HepG2 (cell line): ENCODE measurements at regions not wholly inside any gene's neighbourhood (a gene's known extent, or its start where the extent isn't known, plus 50 kb on each side); places are given as distances from the start of the nearest gene placed in this dataset.

Source experiments
- ATAC-seq: fragments of 200-7000 bp; cut with Tn5 transposase; 3 replicates; pipeline ENCODE4 v1.9.1; 2020; ENCODE audit warnings: mild to moderate bottlenecking, moderate library complexity
- BruUV-seq: library from RNA; stranded (reverse); fragments of 400-500 nt; replicated peaks from 2 replicates; lab custom pipeline; 2021; lab: Mats Ljungman, UMichigan
- CTCF ChIA-PET: fragments of 300-600 bp; formaldehyde crosslinking; extraction: SDS; loops from one replicate; lab custom pipeline; 2021; ENCODE audit warnings: low total read pairs, inconsistent platforms, low intra/inter-chr PET ratio; lab: Yijun Ruan, JAX
- POLR2A ChIA-PET: fragments of 350-600 bp; sonication (Branson Sonifier 250); formaldehyde crosslinking; loops from one replicate; lab custom pipeline; 2020; ENCODE audit warnings: antibody characterized with exemption, inconsistent platforms; lab: Yijun Ruan, JAX
- DNase-seq: peaks from one replicate; pipeline ENCODE4 v3.0.0-alpha.2; 2015; ENCODE audit warnings: low spot score
- FAIRE-seq: peaks from 3 replicates; lab custom pipeline; 2011; peaks lifted over from hg19 to GRCh38; lab: Jason Lieb, UNC
- H2AFZ ChIP-seq: one replicate; pipeline ENCODE4 v1.6.1; 2011; ENCODE audit warnings: low read length, inconsistent platforms
- H3K27ac ChIP-seq: fragments of 300-600 bp; 3 replicates; pipeline ENCODE4 v1.8.0; 2011; ENCODE audit warnings: mixed run types, mild to moderate bottlenecking, mixed read lengths, low read length, inconsistent platforms; ENCODE audit not compliant: insufficient read depth; ENCODE audit errors: extremely low read length
- H3K27me3 ChIP-seq, 2 experiments: fragments of 200-600 bp in 1 of 2; 2 replicates in 1 of 2; 3 replicates in 1 of 2; pipeline versions ENCODE4 v1.6.0 to v1.8.0; 2011; ENCODE audit warnings: low read length in 2 of 2, mild to moderate bottlenecking in 2 of 2, moderate library complexity in 2 of 2, inconsistent platforms in 1 of 2; ENCODE audit not compliant: insufficient read depth in 2 of 2, control insufficient read depth in 1 of 2
- H3K36me3 ChIP-seq, 2 experiments: fragments of 200-600 bp in 1 of 2; replicated peaks in 1 of 2; 2 replicates in 1 of 2; 3 replicates in 1 of 2; pipeline versions ENCODE4 v1.5.1 to v1.8.0; 2011; ENCODE audit warnings: low read length in 2 of 2, inconsistent platforms in 1 of 2; ENCODE audit not compliant: insufficient read depth in 2 of 2, control insufficient read depth in 1 of 2
- H3K4me1 ChIP-seq: 2 replicates; pipeline ENCODE4 v1.5.1; 2012; ENCODE audit warnings: low read length, inconsistent platforms; ENCODE audit not compliant: insufficient read depth
- H3K4me2 ChIP-seq: 2 replicates; pipeline ENCODE4 v1.6.0; 2011; ENCODE audit warnings: low read depth, low read length, inconsistent platforms
- H3K4me3 ChIP-seq, 3 experiments: fragments of 200-600 bp in 1 of 3; sonication (generic), shearing (Covaris generic) in 1 of 3; replicated peaks in 1 of 3; 2 replicates each; pipeline ENCODE4 v1.5.1; 2011 to 2016; ENCODE audit warnings: low read length in 3 of 3, inconsistent platforms in 2 of 3, low read depth in 2 of 3, mild to moderate bottlenecking in 2 of 3, control low read depth in 1 of 3, mixed read lengths in 1 of 3; ENCODE audit not compliant: insufficient read depth in 1 of 3
- H3K79me2 ChIP-seq: one replicate; pipeline ENCODE4 v1.6.1; 2011; ENCODE audit warnings: low read length, inconsistent platforms; ENCODE audit not compliant: insufficient read depth
- H3K9ac ChIP-seq: 2 replicates; pipeline ENCODE4 v1.6.0; 2011; ENCODE audit warnings: mild to moderate bottlenecking, low read depth, low read length, inconsistent platforms; ENCODE audit not compliant: insufficient read depth
- H3K9me3 ChIP-seq: 2 replicates; pipeline ENCODE4 v1.5.1; 2012; ENCODE audit warnings: mild to moderate bottlenecking, low read length
- H4K20me1 ChIP-seq: 2 replicates; pipeline ENCODE4 v1.6.0; 2011; ENCODE audit warnings: inconsistent platforms, mild to moderate bottlenecking, low read length, moderate library complexity; ENCODE audit not compliant: insufficient read depth
- ELF4 ChIP-seq: sonication (generic); formaldehyde crosslinking; IDR thresholded peaks from 2 replicates; pipeline ENCODE4 v1.5.0; 2020; ENCODE audit warnings: missing genetic modification reagents, mild to moderate bottlenecking, moderate library complexity, borderline replicate concordance
- FOXK2 ChIP-seq: fragments of 450-650 bp; IDR thresholded peaks from 2 replicates; pipeline ENCODE4 v1.6.1; 2016
- MEIS2 ChIP-seq: sonication (generic); formaldehyde crosslinking; IDR thresholded peaks from 2 replicates; pipeline ENCODE4 v1.9.0; 2021; ENCODE audit warnings: mild to moderate bottlenecking, missing genetic modification reagents
- MIXL1 ChIP-seq: IDR thresholded peaks from 2 replicates; pipeline ENCODE4 v1.6.1; 2016
- MTF1 ChIP-seq: sonication (generic); formaldehyde crosslinking; IDR thresholded peaks from 2 replicates; pipeline ENCODE4 v1.5.0; 2020; ENCODE audit warnings: missing genetic modification reagents
- PITX1 ChIP-seq: sonication (generic); formaldehyde crosslinking; IDR thresholded peaks from 2 replicates; pipeline ENCODE4 v1.5.1; 2020; ENCODE audit warnings: mild to moderate bottlenecking, missing genetic modification reagents
- RCOR2 ChIP-seq: IDR thresholded peaks from 2 replicates; pipeline ENCODE4 v1.6.1; 2016; ENCODE audit warnings: missing biosample characterization, missing genetic modification reagents
- SP4 ChIP-seq: sonication (generic); formaldehyde crosslinking; IDR thresholded peaks from 2 replicates; pipeline ENCODE4 v1.8.1; 2023; ENCODE audit warnings: mild to moderate bottlenecking, missing genetic modification reagents
- TBX3 ChIP-seq: fragments of 450-650 bp; IDR thresholded peaks from 2 replicates; pipeline ENCODE4 v1.6.1; 2017; ENCODE audit warnings: antibody characterized with exemption, mild to moderate bottlenecking, inconsistent platforms, borderline replicate concordance
- TMF1 ChIP-seq: sonication (generic); formaldehyde crosslinking; IDR thresholded peaks from 2 replicates; pipeline ENCODE4 v1.8.1; 2022; ENCODE audit warnings: low read depth, missing genetic modification reagents
- ZFX ChIP-seq: sonication (generic); formaldehyde crosslinking; IDR thresholded peaks from 2 replicates; pipeline ENCODE4 v1.4.0; 2020; ENCODE audit warnings: mild to moderate bottlenecking, low read depth, missing genetic modification reagents, moderate library complexity
- ZNF124 ChIP-seq: sonication (generic); formaldehyde crosslinking; IDR thresholded peaks from 2 replicates; pipeline ENCODE4 v1.4.0; 2020; ENCODE audit warnings: missing genetic modification reagents
- ZNF282 ChIP-seq: fragments of 450-650 bp; IDR thresholded peaks from 2 replicates; pipeline ENCODE4 v1.6.1; 2018; ENCODE audit not compliant: partially characterized antibody
- ZNF337 ChIP-seq: sonication (generic); formaldehyde crosslinking; IDR thresholded peaks from 2 replicates; pipeline ENCODE4 v1.5.1; 2020; ENCODE audit warnings: missing genetic modification reagents, low read depth, mild to moderate bottlenecking, borderline replicate concordance
- ZNF562 ChIP-seq: sonication (generic); formaldehyde crosslinking; IDR thresholded peaks from 2 replicates; pipeline ENCODE4 v1.8.0; 2022; ENCODE audit warnings: missing genetic modification reagents, borderline replicate concordance
- ZNF720 ChIP-seq: sonication (generic); formaldehyde crosslinking; IDR thresholded peaks from 2 replicates; pipeline ENCODE4 v1.4.0; 2020; ENCODE audit warnings: missing genetic modification reagents
- ZNF773 ChIP-seq: sonication (generic); formaldehyde crosslinking; IDR thresholded peaks from 2 replicates; pipeline ENCODE4 v1.4.0; 2020; ENCODE audit warnings: missing genetic modification reagents, borderline replicate concordance
- WGBS: methylation state at CpG from one replicate; pipeline ENCODE4 v1.1.6; 2017; ENCODE audit warnings: low lambda C conversion rate; 5-methylcytosine and 5-hydroxymethylcytosine counted together
- in situ Hi-C: cut with HindIII; loops from 2 replicates; pipeline ENCODE4 v1.10.0; 2017; ENCODE audit warnings: low pct_unique_long_range_greater_than_20kb; ENCODE audit not compliant: extremely low pct_ligation_motif_present
- intact Hi-C: fragments of 100-400 bp; cut with micrococcal nuclease; formaldehyde crosslinking; loops from one replicate; pipeline ENCODE4 v1.10.0; 2022; ENCODE audit not compliant: unreplicated experiment
- TF ChIP-seq, protein P1 (sequence below): sonication (generic); formaldehyde crosslinking; IDR thresholded peaks from 2 replicates; pipeline ENCODE4 v1.4.0; 2020; ENCODE audit warnings: mild to moderate bottlenecking, low read depth, missing genetic modification reagents
- TF ChIP-seq, protein P2 (sequence below): sonication (generic); formaldehyde crosslinking; IDR thresholded peaks from 2 replicates; pipeline ENCODE4 v1.4.0; 2020; ENCODE audit warnings: mild to moderate bottlenecking, missing genetic modification reagents

DNA sequence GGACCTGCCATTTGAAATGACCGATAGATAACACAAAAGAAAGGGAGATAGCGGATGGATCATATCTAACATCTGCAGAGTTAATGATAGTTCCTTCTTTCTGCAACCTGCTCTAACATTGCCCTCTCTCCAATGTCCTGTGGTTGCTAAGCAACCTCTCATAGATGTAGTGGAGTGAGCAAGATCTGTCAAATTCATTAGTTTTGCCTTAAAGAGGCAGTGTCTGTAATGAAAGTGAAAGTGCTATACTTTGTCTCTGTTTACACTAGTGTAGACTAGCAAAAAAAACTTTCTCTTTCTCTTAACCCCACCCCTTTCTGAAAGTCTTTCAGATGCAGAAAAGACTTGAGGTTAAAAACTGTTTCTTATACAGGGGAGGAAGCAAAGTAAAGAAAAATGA lies 1196.9 kb downstream of the SORCS3 start:
- FAIRE-seq (no peak), ATAC-seq (peak; percentile 67), DNase-seq (peak; percentile 6)
- H3K79me2 ChIP-seq: no peaks in the 10 kb centered on the region
- no TSS peak for BruUV-seq
- no peaks in the 10 kb centered on the region; the same call in none of the 2 replicates for H3K9me3 ChIP-seq
- no peak overlapping the region for H3K27ac ChIP-seq
- POLR2A ChIA-PET: no interaction called here
- in situ Hi-C loops: no loop called here
- 59% methylated on average over 2 of the region's 2 CpGs for WGBS
- H4K20me1 ChIP-seq: no peaks in the 10 kb centered on the region
- no peaks in the 10 kb centered on the region for H3K4me1 ChIP-seq
- CTCF ChIA-PET: no interaction called here
- H3K4me3 ChIP-seq: peak overlapping the region; percentile 8 to 54 (median 50); a peak in 3 of 6 replicates
- H2AFZ ChIP-seq: peak overlapping the region; percentile 43
- TF ChIP-seq, protein P1, sequence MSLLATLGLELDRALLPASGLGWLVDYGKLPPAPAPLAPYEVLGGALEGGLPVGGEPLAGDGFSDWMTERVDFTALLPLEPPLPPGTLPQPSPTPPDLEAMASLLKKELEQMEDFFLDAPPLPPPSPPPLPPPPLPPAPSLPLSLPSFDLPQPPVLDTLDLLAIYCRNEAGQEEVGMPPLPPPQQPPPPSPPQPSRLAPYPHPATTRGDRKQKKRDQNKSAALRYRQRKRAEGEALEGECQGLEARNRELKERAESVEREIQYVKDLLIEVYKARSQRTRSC (CRISPR knock-in tag): no peak
- TF ChIP-seq ZNF337 (no peak), ZNF773 (CRISPR knock-in tag) (no peak), TBX3 (no peak), ZNF720 (CRISPR knock-in tag) (no peak), FOXK2 (no peak), ELF4 (CRISPR knock-in tag) (no peak)
- no peak overlapping the region for H3K9ac ChIP-seq
- H3K36me3 ChIP-seq: no peaks in the 10 kb centered on the region
- peak overlapping the region; percentile 48 for H3K4me2 ChIP-seq
- intact Hi-C loops: no loop called here
- no peaks in the 10 kb centered on the region for H3K27me3 ChIP-seq

GRCh38 chr10:105834261-105835059 lies 1193.4 kb downstream of the SORCS3 start:
- H4K20me1 ChIP-seq: no peaks in the 10 kb centered on the region
- H3K79me2 ChIP-seq: no peaks in the 10 kb centered on the region
- CTCF ChIA-PET: no interaction called here
- no peak overlapping the region for H3K4me3 ChIP-seq
- no peak overlapping the region for H2AFZ ChIP-seq
- no peaks in the 10 kb centered on the region for H3K4me1 ChIP-seq
- ATAC-seq (no peak), DNase-seq (no peak), FAIRE-seq (no peak)
- H3K36me3 ChIP-seq: no peaks in the 10 kb centered on the region
- H3K27ac ChIP-seq: no peak overlapping the region
- POLR2A ChIA-PET: no interaction called here
- H3K4me2 ChIP-seq: no peak overlapping the region
- in situ Hi-C loops: no loop called here
- BruUV-seq: no TSS peak
- WGBS: 5% methylated on average over 4 of the region's 4 CpGs
- H3K27me3 ChIP-seq: no peaks in the 10 kb centered on the region
- no peak overlapping the region for H3K9ac ChIP-seq
- peaks cover 6% of the 10 kb centered on the region for H3K9me3 ChIP-seq
- intact Hi-C loops: no loop called here
- TF ChIP-seq MTF1 (CRISPR knock-in tag) (no peak), SP4 (no peak), RCOR2 (CRISPR knock-in tag) (no peak), MEIS2 (no peak), ZFX (no peak), PITX1 (CRISPR knock-in tag) (no peak), MIXL1 (no peak), ZNF562 (no peak), TMF1 (CRISPR knock-in tag) (no peak), ZNF282 (no peak), ZNF124 (CRISPR knock-in tag) (no peak), ELF4 (CRISPR knock-in tag) (no peak)
- TF ChIP-seq, protein P2, sequence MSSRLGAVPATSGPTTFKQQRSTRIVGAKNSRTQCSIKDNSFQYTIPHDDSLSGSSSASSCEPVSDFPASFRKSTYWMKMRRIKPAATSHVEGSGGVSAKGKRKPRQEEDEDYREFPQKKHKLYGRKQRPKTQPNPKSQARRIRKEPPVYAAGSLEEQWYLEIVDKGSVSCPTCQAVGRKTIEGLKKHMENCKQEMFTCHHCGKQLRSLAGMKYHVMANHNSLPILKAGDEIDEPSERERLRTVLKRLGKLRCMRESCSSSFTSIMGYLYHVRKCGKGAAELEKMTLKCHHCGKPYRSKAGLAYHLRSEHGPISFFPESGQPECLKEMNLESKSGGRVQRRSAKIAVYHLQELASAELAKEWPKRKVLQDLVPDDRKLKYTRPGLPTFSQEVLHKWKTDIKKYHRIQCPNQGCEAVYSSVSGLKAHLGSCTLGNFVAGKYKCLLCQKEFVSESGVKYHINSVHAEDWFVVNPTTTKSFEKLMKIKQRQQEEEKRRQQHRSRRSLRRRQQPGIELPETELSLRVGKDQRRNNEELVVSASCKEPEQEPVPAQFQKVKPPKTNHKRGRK (CRISPR knock-in tag): no peak
